Heart left ventricle (tissue), 16 donors: ENCODE measurements at regions not wholly inside any gene's neighbourhood (a gene's known extent, or its start where the extent isn't known, plus 50 kb on each side); places are given as distances from the start of the nearest gene placed in this dataset.

Source experiments
- ATAC-seq, 4 donors: fragments of 200-7000 bp; cut with Tn5 transposase; one replicate each; pipeline ENCODE4 v1.9.1; 2020 to 2022; ENCODE audit warnings: moderate library complexity in 4 of 4, mild to moderate bottlenecking in 3 of 4, moderate number of reproducible peaks in 1 of 4
- DNase-seq, 5 donors: peaks; one replicate each; pipeline ENCODE4 v3.0.0-alpha.2; 2020
- H3K27ac ChIP-seq, 12 donors: fragments of 200-600 bp; sonication (generic) in 4 of 12; one replicate each; pipeline versions ENCODE4 v1.5.0 to v1.8.0; 2016 to 2022; ENCODE audit warnings: mild to moderate bottlenecking in 2 of 12
- H3K27me3 ChIP-seq, 9 donors: fragments of 200-600 bp; sonication (generic) in 2 of 9; one replicate each; pipeline versions ENCODE4 v1.5.1 to v1.8.0; 2016 to 2022; ENCODE audit warnings: mild to moderate bottlenecking in 3 of 9
- H3K36me3 ChIP-seq, 9 donors: fragments of 200-600 bp; sonication (generic) in 2 of 9; one replicate each; pipeline versions ENCODE4 v1.5.0 to v1.8.0; 2018 to 2022; ENCODE audit warnings: mild to moderate bottlenecking in 2 of 9
- H3K4me1 ChIP-seq, 12 donors: fragments of 200-600 bp; sonication (generic) in 4 of 12; one replicate each; pipeline versions ENCODE4 v1.5.0 to v1.8.0; 2016 to 2022; ENCODE audit warnings: mild to moderate bottlenecking in 3 of 12
- H3K4me3 ChIP-seq, 12 donors: fragments of 200-600 bp; sonication (generic) in 4 of 12; one replicate each; pipeline versions ENCODE4 v1.5.0 to v1.8.0; 2017 to 2022; ENCODE audit warnings: mild to moderate bottlenecking in 9 of 12, moderate library complexity in 4 of 12
- H3K9me3 ChIP-seq, 12 donors: fragments of 200-600 bp; sonication (generic) in 4 of 12; one replicate each; pipeline versions ENCODE4 v1.5.0 to v1.8.0; 2016 to 2022; ENCODE audit warnings: mild to moderate bottlenecking in 1 of 12
- POLR2A ChIP-seq, 2 donors: fragments of 450-650 bp; IDR thresholded peaks; one replicate each; pipeline ENCODE4 v1.6.1; 2017; ENCODE audit warnings: antibody characterized with exemption in 2 of 2, mild to moderate bottlenecking in 2 of 2, moderate library complexity in 2 of 2
- WGBS, 4 donors: extraction: QIAGEN DNeasy Blood & Tissue Kit in 2 of 4; methylation state at CpG; one replicate each; pipeline versions ENCODE4 v1.1.5 to v1.1.7; 2013 to 2018; 5-methylcytosine and 5-hydroxymethylcytosine counted together
- intact Hi-C, 10 donors: fragments of 100-400 bp; cut with DNase I; formaldehyde crosslinking; loops; one replicate each; pipeline versions ENCODE4 v1.11.1 to v1.14.2; 2022
- TF ChIP-seq, protein P1 (sequence below), 12 donors: fragments of 200-600 bp; sonication (generic) in 4 of 12; IDR thresholded peaks; one replicate each; pipeline versions ENCODE4 v1.5.0 to v1.8.0; 2018 to 2022; ENCODE audit warnings: antibody characterized with exemption in 12 of 12, mild to moderate bottlenecking in 5 of 12
- donor health status: ischemic (EF 13 %, LVEDD 7.1; RV severe dilation, severe dysfunction).
- donor health status: healthy with polysubstance abuse.
- donor health status: DM: no; HTN: yes; CAD: no.
- donor health status: DM: no; HTN: no; CAD: no.
- donor health status: ischemic (EF 25% LVEDD 6.9; RV normal size, moderate dysfunction).
- donor health status: ischemic (EF 25% LVEDD 5.7; RV mildly dilated, moderate dysfunction).
- donor health status: healthy.
- donor health status: DM: yes; HTN: yes; CAD: no.
- donor health status: ischemic (EF 35%, LVEDD 5.7; RV mildly dilated, moderate dysfunction).
- donor health status: nonischemic (EF 11% LVEDD 7.7; RV severe dilation, severe dysfunction).
- donor health status: DM: yes; HTN: yes; CAD: no.
- donor health status: PGD.
- donor health status: ischemic (EF 29% LVEDD 5.4; RV normal size, mild dysfunction).
- donor health status: nonischemic (EF 23%, LVEDD 6.1; RV moderate dilation, normal function).

DNA sequence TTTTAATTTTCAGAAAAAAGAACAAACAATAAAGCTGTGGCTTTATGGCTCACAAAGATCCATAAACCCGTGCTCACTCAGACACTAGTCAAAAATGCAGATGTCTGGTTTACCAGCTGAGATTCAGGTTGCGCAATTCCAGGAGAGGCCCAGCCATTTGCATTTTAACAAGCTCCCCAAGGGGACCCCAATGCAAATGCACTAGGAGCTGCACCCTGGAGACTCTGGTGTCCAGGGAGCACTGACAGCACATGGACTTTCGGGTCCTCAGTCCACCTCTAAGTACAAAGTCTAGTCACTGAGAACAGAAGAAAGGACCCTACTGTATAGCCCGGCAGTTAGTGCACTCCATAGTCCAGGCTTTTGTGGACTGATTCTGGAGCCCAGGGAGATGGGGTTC lies 326.3 kb downstream of the MAF start:
- peaks cover 0 to 12% (median 0%) of the 10 kb centered on the region in 12 donors for H3K4me1 ChIP-seq
- no peak overlapping the region for H3K4me3 ChIP-seq
- no peaks in the 10 kb centered on the region for H3K27me3 ChIP-seq
- WGBS, 4 donors, result 91 to 96% (median 93%) methylated on average over 3 to 4 of the region's 4 CpGs
- H3K36me3 ChIP-seq, result no peaks in the 10 kb centered on the region
- TF ChIP-seq, protein P1, sequence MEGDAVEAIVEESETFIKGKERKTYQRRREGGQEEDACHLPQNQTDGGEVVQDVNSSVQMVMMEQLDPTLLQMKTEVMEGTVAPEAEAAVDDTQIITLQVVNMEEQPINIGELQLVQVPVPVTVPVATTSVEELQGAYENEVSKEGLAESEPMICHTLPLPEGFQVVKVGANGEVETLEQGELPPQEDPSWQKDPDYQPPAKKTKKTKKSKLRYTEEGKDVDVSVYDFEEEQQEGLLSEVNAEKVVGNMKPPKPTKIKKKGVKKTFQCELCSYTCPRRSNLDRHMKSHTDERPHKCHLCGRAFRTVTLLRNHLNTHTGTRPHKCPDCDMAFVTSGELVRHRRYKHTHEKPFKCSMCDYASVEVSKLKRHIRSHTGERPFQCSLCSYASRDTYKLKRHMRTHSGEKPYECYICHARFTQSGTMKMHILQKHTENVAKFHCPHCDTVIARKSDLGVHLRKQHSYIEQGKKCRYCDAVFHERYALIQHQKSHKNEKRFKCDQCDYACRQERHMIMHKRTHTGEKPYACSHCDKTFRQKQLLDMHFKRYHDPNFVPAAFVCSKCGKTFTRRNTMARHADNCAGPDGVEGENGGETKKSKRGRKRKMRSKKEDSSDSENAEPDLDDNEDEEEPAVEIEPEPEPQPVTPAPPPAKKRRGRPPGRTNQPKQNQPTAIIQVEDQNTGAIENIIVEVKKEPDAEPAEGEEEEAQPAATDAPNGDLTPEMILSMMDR (IDR thresholded peaks at IDR 0.05), result no peak
- TF ChIP-seq POLR2A (IDR thresholded peaks at IDR 0.05), result no peak
- DNase-seq (no peak), ATAC-seq (no peak)
- H3K27ac ChIP-seq, result no peak overlapping the region
- no peaks in the 10 kb centered on the region for H3K9me3 ChIP-seq
- intact Hi-C loops, result no loop called here

DNA sequence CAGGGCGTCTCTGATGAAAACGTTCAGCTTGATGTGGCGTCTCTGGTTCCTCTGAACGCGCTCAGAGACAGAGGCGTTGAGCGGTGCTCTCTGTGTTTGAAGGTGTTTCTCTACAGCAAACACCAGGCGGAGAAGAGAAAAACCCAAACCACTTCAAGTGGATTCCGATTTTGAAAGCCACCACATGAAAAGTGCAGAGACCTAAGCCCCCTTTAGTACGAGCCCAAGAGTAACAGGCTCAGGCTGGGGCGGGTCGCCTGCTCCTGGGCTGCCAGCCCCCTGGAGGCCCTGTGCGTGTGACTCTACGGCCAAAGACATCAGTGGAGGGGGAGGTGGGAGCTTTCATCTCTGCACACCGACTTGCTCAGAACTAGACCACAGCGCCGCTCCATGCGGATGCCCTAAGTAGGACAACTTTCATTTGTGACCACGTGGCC lies 328.4 kb downstream of the MAF start:
- no peak for ATAC-seq
- peak overlapping the region in 1 of 12 donors; percentile 46 for H3K27ac ChIP-seq
- no peaks in the 10 kb centered on the region for H3K27me3 ChIP-seq
- TF ChIP-seq POLR2A (IDR thresholded peaks at IDR 0.05), result no peak
- TF ChIP-seq, protein P1 (IDR thresholded peaks at IDR 0.05), result no peak
- H3K4me3 ChIP-seq, result peak overlapping the region in 1 of 12 donors; percentile 20
- DNase-seq, result no peak
- H3K9me3 ChIP-seq, result no peaks in the 10 kb centered on the region
- intact Hi-C loops, result no loop called here
- 90 to 93% (median 92%) methylated on average over 19 of the region's 19 CpGs for WGBS, 4 donors
- H3K4me1 ChIP-seq, result peaks cover 0 to 14% (median 0%) of the 10 kb centered on the region in 12 donors
- no peaks in the 10 kb centered on the region for H3K36me3 ChIP-seq

DNA sequence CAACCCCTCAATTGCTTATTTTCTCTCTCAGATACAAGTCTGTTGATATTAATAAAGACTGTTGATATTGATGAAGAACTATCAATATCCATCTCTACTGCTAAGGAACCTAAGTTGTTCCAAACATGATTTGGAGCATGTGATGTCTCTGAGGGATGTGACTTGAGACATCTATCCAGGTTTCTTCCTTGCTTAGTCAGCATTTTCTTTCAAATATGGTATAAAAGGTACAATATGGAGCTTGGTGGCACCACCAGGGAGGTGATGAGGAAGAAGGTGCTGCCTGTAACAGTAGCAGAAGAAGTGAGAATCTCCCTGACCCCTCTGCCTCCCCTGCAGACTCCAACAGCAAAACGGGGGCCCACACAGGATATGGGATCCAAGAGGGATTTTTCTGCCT lies 329.0 kb downstream of the MAF start:
- WGBS, 4 donors, result 0% methylated on average over 1 of the region's 1 CpG
- DNase-seq (no peak), ATAC-seq (no peak)
- TF ChIP-seq POLR2A (IDR thresholded peaks at IDR 0.05), result no peak
- TF ChIP-seq, protein P1 (IDR thresholded peaks at IDR 0.05), result no peak
- intact Hi-C loops, result no loop called here
- no peaks in the 10 kb centered on the region for H3K9me3 ChIP-seq
- no peaks in the 10 kb centered on the region for H3K27me3 ChIP-seq
- H3K4me1 ChIP-seq, result peaks cover 0 to 14% (median 0%) of the 10 kb centered on the region in 12 donors
- no peaks in the 10 kb centered on the region for H3K36me3 ChIP-seq
- H3K4me3 ChIP-seq, result no peak overlapping the region
- no peak overlapping the region for H3K27ac ChIP-seq

DNA sequence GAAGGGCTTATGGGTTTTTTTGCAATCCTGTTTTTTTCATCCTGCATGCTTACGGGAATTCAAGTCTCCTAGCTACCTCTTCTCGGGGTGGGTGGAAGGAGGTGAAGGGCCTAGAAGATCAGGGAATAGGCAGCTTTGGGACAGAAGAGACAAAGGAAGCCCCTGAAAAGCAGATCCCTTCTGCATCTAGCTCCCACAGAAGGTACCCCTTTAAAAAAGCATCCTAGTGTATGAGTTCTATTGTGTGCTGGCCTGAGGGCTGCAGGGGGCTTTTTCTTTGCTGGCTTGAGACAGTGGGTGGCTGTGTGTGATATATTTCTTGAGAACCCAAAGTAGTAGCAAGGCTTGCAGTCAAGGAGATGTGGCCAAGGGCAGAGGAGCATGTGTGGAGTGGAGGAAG lies 330.5 kb downstream of the MAF start:
- no peak for ATAC-seq
- Histone ChIP-seq H3K27ac (no peak overlapping the region), H3K4me1 (peaks cover 0 to 15% (median 0%) of the 10 kb centered on the region in 12 donors), H3K36me3 (no peaks in the 10 kb centered on the region), H3K9me3 (no peaks in the 10 kb centered on the region), H3K27me3 (no peaks in the 10 kb centered on the region), H3K4me3 (no peak overlapping the region)
- intact Hi-C loops, result no loop called here
- no peak for DNase-seq
- TF ChIP-seq POLR2A (IDR thresholded peaks at IDR 0.05), result no peak
- TF ChIP-seq, protein P1 (IDR thresholded peaks at IDR 0.05), result no peak
- WGBS, 4 donors, result 94 to 100% (median 98%) methylated on average over 2 of the region's 2 CpGs
